ENCODE measurements at regions not wholly inside any gene's neighbourhood (a gene's known extent, or its start where the extent isn't known, plus 50 kb on each side); places are given as distances from the start of the nearest gene placed in this dataset.

DNA sequence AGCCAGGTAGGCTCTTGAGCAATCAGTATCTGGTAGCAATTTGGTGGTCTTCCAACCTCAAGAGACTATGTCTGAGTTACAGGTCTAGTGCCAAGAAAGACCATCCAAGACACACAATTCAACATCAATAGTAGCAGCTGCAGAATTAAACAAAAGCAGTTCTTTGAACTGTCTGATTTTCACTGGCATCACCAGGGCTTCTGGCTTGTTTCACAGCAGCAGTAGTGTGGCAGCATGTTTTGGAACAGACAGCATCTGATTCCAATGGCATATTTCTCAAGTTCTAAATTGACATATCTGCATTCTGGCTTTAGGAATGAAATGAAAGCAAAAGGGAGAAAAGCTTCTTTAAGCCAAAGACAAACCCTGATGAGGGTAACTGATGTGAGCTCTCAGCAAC is 334.7 kb upstream of the PRMT6 start:
- TF ChIP-seq, protein P1, sequence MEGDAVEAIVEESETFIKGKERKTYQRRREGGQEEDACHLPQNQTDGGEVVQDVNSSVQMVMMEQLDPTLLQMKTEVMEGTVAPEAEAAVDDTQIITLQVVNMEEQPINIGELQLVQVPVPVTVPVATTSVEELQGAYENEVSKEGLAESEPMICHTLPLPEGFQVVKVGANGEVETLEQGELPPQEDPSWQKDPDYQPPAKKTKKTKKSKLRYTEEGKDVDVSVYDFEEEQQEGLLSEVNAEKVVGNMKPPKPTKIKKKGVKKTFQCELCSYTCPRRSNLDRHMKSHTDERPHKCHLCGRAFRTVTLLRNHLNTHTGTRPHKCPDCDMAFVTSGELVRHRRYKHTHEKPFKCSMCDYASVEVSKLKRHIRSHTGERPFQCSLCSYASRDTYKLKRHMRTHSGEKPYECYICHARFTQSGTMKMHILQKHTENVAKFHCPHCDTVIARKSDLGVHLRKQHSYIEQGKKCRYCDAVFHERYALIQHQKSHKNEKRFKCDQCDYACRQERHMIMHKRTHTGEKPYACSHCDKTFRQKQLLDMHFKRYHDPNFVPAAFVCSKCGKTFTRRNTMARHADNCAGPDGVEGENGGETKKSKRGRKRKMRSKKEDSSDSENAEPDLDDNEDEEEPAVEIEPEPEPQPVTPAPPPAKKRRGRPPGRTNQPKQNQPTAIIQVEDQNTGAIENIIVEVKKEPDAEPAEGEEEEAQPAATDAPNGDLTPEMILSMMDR (conservative IDR thresholded peaks at IDR 0.05): no peak
- Mint-ChIP-seq H3K27me3 (ENCODE audit: low read depth) (no peaks in the 10 kb centered on the region), H3K27ac (no peak overlapping the region), H3K36me3 (ENCODE audit: insufficient read depth in 1 of 3, low read depth in 3 of 3) (no peaks in the 10 kb centered on the region; a peak in 1 of 7 replicates), H3K9me3 (peaks cover 6 to 8% of the 10 kb centered on the region in 2 experiments; a peak in 4 of 5 replicates), H3K4me3 (no peak overlapping the region), H3K4me1 (0 out of 4 replicates have a peak, but pooled peaks cover 0 to 2% of the 10 kb centered on the region in 2 experiments)
- Histone ChIP-seq H2BK20ac (ENCODE audit: low read depth, low read length, poor library complexity, severe bottlenecking) (no peak overlapping the region), H3K23ac (ENCODE audit: insufficient read length, low read depth, low read length) (no peak overlapping the region), H3K79me2 (ENCODE audit: insufficient read depth, low read length) (no peaks in the 10 kb centered on the region), H4K20me1 (ENCODE audit: control insufficient read depth, insufficient read depth, insufficient read length) (no peaks in the 10 kb centered on the region), H4K8ac (replicated peaks; ENCODE audit: insufficient read length, low read depth, low read length) (no peak overlapping the region), H2BK15ac (ENCODE audit: low read depth, low read length) (no peak overlapping the region), H3K79me1 (ENCODE audit: insufficient read depth, low read depth, low read length, poor library complexity, severe bottlenecking) (no peaks in the 10 kb centered on the region), H3K4me1 (ENCODE audit: insufficient read depth, low read length) (no peaks in the 10 kb centered on the region), H3K23me2 (ENCODE audit: insufficient read length, low read depth, low read length, poor library complexity, severe bottlenecking) (no peaks in the 10 kb centered on the region), H2AFZ (ENCODE audit: low read length) (no peak overlapping the region), H3K9ac (ENCODE audit: extremely low read depth, insufficient read length, low read length) (no peak overlapping the region), H2BK5ac (ENCODE audit: insufficient read length, low read length) (no peak overlapping the region), H4K5ac (ENCODE audit: insufficient read length, low read depth, low read length) (no peak overlapping the region), H3K18ac (ENCODE audit: insufficient read length, low read depth, low read length) (no peak overlapping the region), H3K27ac (ENCODE audit: insufficient read length, low read depth, low read length) (no peak overlapping the region), H4K91ac (ENCODE audit: insufficient read length, low read depth, low read length) (no peak overlapping the region), H3T11ph (ENCODE audit: low read length) (no peak overlapping the region), H3K27me3 (ENCODE audit: insufficient read depth, low read length) (no peaks in the 10 kb centered on the region), H2BK12ac (ENCODE audit: insufficient read length, low read depth, low read length) (no peak overlapping the region), H3K4ac (ENCODE audit: low read depth, low read length) (no peak overlapping the region), H3K9me3 (ENCODE audit: control insufficient read depth, low read depth, low read length) (no peaks in the 10 kb centered on the region), H3K4me2 (ENCODE audit: insufficient read depth, insufficient read length, low read length) (no peak overlapping the region), H2AK5ac (ENCODE audit: insufficient read length, low read length) (no peak overlapping the region), H3K14ac (ENCODE audit: insufficient read depth, low read length) (no peak overlapping the region), H2BK120ac (ENCODE audit: low read depth, low read length, poor library complexity, severe bottlenecking) (no peak overlapping the region), H3K56ac (ENCODE audit: insufficient read length, low read depth, low read length) (no peak overlapping the region)
- no peak for DNase-seq

Measured in H9 (cell line).